ENCODE measurements at regions not wholly inside any gene's neighbourhood (a gene's known extent, or its start where the extent isn't known, plus 50 kb on each side); places are given as distances from the start of the nearest gene placed in this dataset.

DNA sequence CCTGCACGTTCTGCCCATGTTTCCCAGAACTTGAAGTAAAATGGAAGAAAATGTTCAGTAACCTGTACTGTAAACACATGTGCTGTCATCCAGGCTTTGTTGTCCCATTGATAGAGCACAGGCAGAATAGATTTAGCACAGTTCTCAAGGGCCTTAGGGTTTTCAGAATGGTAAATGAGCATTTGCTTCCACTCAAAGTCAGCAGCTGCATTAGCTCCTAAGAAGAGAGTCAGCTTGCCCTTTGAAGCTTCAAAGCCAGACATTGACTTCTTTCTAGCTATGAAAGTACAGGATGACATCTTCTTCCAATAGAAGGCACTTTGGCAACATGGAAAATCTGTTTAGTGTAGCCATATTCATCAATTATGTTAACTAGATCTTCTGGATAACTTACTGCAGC is 76.2 kb upstream of the TMEM108 start:
- Mint-ChIP-seq H3K36me3 (ENCODE audit: insufficient read depth) (no peaks in the 10 kb centered on the region), H3K9me3 (peaks cover 11% of the 10 kb centered on the region), H3K4me3 (no peak overlapping the region), H3K4me1 (no peaks in the 10 kb centered on the region), H3K27me3 (no peaks in the 10 kb centered on the region), H3K27ac (ENCODE audit: low read depth) (no peak overlapping the region)
- DNase-seq (ENCODE audit: low spot score in 2 of 2) (no peak), ATAC-seq (replicated peaks; ENCODE audit: extremely low read depth, poor library complexity, severe bottlenecking) (no peak)

DNA sequence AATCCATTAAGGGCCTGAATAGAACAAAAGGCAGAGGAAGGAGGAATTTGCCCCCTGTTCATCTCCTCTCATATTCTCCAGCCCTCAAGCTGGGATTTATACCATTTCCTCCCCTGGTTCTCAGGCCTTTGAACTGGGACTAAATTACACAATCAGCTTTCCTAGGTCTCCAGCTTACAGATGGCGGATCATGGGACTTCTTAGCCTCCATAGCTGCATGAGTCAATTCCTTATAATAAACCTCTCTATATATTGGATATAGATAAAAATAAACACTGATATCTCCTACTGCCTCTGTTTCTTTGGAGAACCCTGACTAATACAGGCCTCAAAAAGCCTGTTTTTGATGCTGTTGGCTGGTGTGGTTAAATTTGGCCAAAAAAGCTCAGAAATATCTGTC is 84.5 kb upstream of the TMEM108 start:
- ATAC-seq (replicated peaks; ENCODE audit: extremely low read depth, poor library complexity, severe bottlenecking) (no peak), DNase-seq (ENCODE audit: low spot score in 2 of 2) (no peak)
- peaks cover 5% of the 10 kb centered on the region for H3K9me3 Mint-ChIP-seq
- H3K27me3 Mint-ChIP-seq, result no peaks in the 10 kb centered on the region
- H3K27ac Mint-ChIP-seq (ENCODE audit: low read depth), result no peak overlapping the region
- no peaks in the 10 kb centered on the region for H3K4me1 Mint-ChIP-seq
- H3K36me3 Mint-ChIP-seq (ENCODE audit: insufficient read depth), result no peaks in the 10 kb centered on the region
- H3K4me3 Mint-ChIP-seq, result no peak overlapping the region

DNA sequence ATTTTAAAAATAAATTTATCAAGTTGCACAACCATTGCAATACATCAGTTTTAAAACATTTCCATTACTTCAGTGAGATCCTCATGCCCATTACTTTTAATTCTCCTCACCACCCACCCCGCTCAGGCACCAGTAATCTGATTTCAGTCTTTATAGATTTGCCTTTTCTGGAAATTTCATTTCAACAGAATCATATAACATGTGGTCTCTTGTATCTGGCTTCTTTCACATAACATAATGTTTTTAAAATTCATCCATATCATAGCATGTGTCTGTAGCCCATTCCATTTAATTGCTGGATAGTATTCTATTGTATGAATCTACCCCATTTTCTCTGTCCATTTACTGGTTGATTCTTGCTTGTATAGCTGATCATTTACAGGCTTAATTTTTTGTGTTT is 110.3 kb upstream of the TMEM108 start:
- ATAC-seq (replicated peaks; ENCODE audit: extremely low read depth, poor library complexity, severe bottlenecking), result no peak
- H3K36me3 Mint-ChIP-seq (ENCODE audit: insufficient read depth), result no peaks in the 10 kb centered on the region
- no peak overlapping the region for H3K27ac Mint-ChIP-seq (ENCODE audit: low read depth)
- DNase-seq (ENCODE audit: low spot score in 2 of 2), result no peak
- peaks cover 10% of the 10 kb centered on the region for H3K9me3 Mint-ChIP-seq
- no peaks in the 10 kb centered on the region for H3K27me3 Mint-ChIP-seq
- H3K4me1 Mint-ChIP-seq, result no peaks in the 10 kb centered on the region
- no peak overlapping the region for H3K4me3 Mint-ChIP-seq

DNA sequence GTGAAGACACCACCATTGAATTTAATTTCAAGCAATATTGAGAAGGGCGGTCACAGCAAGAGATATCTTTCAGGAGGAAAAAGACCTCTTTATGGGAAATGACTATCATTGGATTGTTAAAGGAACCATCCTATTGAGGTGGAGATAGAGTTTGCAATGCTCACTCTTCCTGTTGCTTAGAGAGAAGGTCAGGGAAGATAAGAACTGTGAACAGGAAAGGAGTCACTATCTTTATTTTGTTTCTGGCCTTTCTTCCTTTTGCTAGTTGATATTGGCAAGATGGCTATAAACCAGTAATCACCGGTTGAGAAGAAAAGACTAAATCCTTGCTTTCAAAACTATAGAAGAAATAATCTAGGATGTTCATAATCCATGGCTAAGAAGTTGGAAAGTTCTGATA is 112.1 kb upstream of the TMEM108 start:
- no peak overlapping the region for H3K4me3 Mint-ChIP-seq
- DNase-seq (ENCODE audit: low spot score in 2 of 2), result no peak
- no peaks in the 10 kb centered on the region for H3K4me1 Mint-ChIP-seq
- H3K36me3 Mint-ChIP-seq (ENCODE audit: insufficient read depth), result no peaks in the 10 kb centered on the region
- no peak for ATAC-seq (replicated peaks; ENCODE audit: extremely low read depth, poor library complexity, severe bottlenecking)
- peaks cover 11% of the 10 kb centered on the region for H3K9me3 Mint-ChIP-seq
- no peak overlapping the region for H3K27ac Mint-ChIP-seq (ENCODE audit: low read depth)
- H3K27me3 Mint-ChIP-seq, result no peaks in the 10 kb centered on the region

DNA sequence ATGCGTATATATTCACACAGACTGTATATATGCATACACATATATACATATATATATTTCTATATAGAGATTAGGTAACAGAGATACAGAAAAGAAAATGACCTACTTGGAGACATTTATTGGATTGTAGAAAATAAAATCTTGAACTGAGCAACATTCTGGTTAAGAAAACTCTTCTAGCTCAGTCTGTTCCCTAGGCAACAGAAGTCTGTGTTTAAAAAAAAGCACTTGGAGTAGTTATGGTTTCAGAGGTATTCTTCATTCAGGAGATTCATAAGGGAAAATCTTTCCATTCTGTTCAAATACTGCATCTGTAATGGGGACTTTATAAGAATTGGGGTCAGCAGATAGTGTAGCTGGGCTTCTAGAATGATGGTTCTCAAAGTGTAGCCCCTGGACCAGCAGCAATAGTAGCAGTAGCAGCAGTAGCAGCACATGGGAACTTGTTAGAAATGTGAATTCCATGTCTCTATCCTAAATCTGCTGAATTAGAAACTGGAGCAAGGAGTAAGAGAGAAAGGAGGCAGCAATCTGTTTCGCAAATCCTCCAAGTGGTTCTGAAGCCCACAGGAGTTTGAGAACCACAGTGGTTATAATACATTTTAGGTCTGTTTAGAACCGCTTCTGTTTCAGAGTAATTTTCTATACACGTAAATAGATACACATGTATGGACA is 112.8 kb upstream of the TMEM108 start:
- Mint-ChIP-seq H3K4me1 (no peaks in the 10 kb centered on the region), H3K4me3 (no peak overlapping the region), H3K9me3 (peaks cover 11% of the 10 kb centered on the region), H3K36me3 (ENCODE audit: insufficient read depth) (no peaks in the 10 kb centered on the region), H3K27ac (ENCODE audit: low read depth) (no peak overlapping the region), H3K27me3 (no peaks in the 10 kb centered on the region)
- DNase-seq (ENCODE audit: low spot score in 2 of 2) (no peak), ATAC-seq (replicated peaks; ENCODE audit: extremely low read depth, poor library complexity, severe bottlenecking) (no peak)

DNA sequence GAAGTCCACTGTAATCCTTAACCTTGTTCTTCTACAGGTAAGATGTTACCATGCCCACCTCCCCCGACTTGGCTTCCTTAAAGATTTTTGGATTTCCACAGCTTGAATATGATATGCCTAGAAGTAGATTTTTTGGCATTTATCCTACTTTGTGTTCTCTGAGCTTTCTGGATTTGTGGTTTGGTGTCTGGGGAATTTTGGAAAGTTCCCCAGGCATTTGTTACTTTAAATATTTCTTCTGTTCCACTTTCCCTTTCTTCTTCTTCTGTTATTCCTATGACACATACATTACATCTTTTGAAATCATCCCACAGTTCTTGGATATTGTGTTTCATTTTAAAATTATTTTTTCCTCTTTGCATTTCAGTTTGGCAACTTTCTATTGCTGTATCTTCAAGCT is 122.1 kb upstream of the TMEM108 start:
- Mint-ChIP-seq H3K4me3 (no peak overlapping the region), H3K27me3 (no peaks in the 10 kb centered on the region), H3K36me3 (ENCODE audit: insufficient read depth) (no peaks in the 10 kb centered on the region), H3K4me1 (no peaks in the 10 kb centered on the region), H3K27ac (ENCODE audit: low read depth) (no peak overlapping the region), H3K9me3 (peaks cover 4% of the 10 kb centered on the region)
- DNase-seq (ENCODE audit: low spot score in 2 of 2) (no peak), ATAC-seq (replicated peaks; ENCODE audit: extremely low read depth, poor library complexity, severe bottlenecking) (no peak)

DNA sequence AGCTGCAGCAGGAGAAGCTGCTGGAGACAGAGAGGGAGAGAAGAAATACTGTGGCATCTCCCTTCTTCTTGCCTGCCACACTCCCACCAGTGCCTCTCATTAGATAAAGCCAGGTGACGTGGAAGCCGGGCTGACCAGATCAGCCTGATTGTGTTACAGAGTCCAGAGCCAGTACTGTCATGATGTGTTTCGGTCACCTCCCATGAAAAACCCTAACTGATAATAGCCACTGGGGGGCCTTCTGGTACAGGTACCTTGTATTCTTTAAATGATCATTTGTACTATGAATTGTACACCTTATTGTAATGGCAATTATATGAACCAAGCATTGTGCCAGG is 125.8 kb upstream of the TMEM108 start:
- Mint-ChIP-seq H3K9me3 (peaks cover 4% of the 10 kb centered on the region), H3K27me3 (no peaks in the 10 kb centered on the region), H3K4me3 (no peak overlapping the region), H3K36me3 (ENCODE audit: insufficient read depth) (no peaks in the 10 kb centered on the region), H3K4me1 (no peaks in the 10 kb centered on the region), H3K27ac (ENCODE audit: low read depth) (no peak overlapping the region)
- no peak for DNase-seq (ENCODE audit: low spot score in 2 of 2)
- ATAC-seq (replicated peaks; ENCODE audit: extremely low read depth, poor library complexity, severe bottlenecking), result no peak

DNA sequence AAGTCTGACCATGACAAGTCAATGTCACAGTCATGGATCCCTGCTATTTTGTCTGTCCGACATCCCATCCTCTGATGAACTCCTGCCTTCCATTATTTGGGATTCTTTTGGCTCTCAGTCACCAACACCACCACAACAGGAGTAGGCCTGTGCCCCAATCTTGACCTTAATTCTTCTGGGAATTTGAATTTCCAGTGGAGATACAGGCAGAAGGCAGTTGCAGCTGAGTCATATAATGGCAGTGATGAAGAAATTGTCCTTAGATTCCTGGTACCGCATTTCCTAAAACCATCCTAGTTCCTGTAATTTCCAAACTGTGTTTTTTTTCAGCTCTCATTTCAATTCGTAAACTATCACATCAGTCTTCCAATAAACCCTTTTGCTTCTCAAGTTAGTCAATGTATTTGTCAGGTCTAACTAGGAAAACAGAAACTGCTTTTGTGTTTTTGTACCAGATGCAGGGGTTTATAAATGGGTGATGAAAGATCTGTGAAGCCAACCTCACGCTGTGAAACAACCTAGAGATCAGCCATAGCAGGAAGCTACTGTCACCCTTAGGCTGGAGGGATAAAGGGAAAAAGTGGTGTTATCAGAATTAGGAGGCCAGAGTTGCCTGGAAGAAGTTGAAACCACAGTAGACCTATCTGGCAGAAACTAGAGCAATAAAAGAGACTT is 126.3 kb upstream of the TMEM108 start:
- no peaks in the 10 kb centered on the region for H3K36me3 Mint-ChIP-seq (ENCODE audit: insufficient read depth)
- H3K4me3 Mint-ChIP-seq, result no peak overlapping the region
- H3K4me1 Mint-ChIP-seq, result no peaks in the 10 kb centered on the region
- no peaks in the 10 kb centered on the region for H3K27me3 Mint-ChIP-seq
- ATAC-seq (replicated peaks; ENCODE audit: extremely low read depth, poor library complexity, severe bottlenecking) (no peak), DNase-seq (ENCODE audit: low spot score in 2 of 2) (no peak)
- no peak overlapping the region for H3K27ac Mint-ChIP-seq (ENCODE audit: low read depth)
- H3K9me3 Mint-ChIP-seq, result peaks cover 4% of the 10 kb centered on the region

DNA sequence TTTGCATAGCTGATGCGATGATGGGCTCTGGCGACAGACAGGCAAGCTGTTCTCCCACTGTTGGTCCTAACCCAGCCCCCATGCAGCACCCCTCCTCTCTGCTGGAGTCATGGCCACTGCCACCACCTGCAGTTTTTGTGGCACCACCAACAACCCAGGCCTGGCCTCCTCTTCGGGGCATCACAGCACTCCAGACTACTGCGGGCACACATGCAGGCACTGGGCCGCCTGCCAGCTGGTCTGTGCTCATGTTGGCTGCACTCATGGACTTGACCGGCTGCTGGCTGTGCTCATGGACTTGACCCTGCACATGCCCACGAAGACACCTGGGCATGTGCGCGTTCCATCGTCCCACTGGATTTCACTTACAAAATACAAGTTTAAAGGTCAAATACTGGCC is 130.9 kb upstream of the TMEM108 start:
- no peak for ATAC-seq (replicated peaks; ENCODE audit: extremely low read depth, poor library complexity, severe bottlenecking)
- DNase-seq (ENCODE audit: low spot score in 2 of 2), result no peak
- Mint-ChIP-seq H3K4me3 (no peak overlapping the region), H3K27me3 (no peaks in the 10 kb centered on the region), H3K27ac (ENCODE audit: low read depth) (no peak overlapping the region), H3K4me1 (no peaks in the 10 kb centered on the region), H3K36me3 (ENCODE audit: insufficient read depth) (no peaks in the 10 kb centered on the region), H3K9me3 (peaks cover 4% of the 10 kb centered on the region)

DNA sequence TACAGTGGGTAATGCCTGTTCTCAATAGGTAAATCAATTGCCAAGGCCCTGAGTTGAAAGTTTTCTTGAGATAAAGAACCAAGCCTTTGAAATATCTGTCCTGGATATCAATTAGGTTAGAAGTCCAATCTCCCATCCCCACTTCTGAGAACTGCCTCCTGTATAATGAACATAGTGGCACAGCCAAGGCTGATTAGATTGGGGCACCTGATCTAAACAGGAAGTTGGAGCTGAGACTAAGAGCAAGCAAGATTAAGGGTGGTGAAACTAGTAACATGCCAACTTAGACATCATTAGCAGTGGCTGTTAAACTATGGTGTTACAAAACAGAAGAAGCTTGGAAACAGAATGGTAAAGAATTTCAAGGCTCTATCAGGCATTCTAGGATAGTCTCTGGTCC is 137.7 kb upstream of the TMEM108 start:
- no peaks in the 10 kb centered on the region for H3K36me3 Mint-ChIP-seq (ENCODE audit: insufficient read depth)

DNA sequence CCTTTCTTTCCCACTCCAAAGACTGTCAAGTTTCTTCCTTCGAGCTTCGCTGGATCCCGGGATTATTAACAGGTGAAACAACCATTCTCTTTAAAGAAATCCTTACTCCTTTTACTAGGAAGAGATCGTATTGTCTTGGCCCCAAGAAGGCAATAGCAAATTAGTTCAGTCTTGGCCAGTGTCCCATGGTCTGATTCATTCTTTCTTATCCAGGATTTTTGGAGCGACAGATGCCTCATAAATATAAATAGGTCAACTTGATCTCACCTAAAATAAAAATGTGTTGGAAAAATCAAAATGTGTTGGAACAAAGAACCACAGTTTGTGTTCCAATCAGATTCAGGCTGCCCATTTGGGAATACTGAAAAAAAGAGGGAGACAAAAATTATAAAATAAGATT is 140.1 kb upstream of the TMEM108 start:
- no peak overlapping the region for H3K4me3 Mint-ChIP-seq
- H3K27me3 Mint-ChIP-seq, result no peaks in the 10 kb centered on the region

More for the DNA sequence above, 137.7 kb upstream of the TMEM108 start:
- H3K27me3 Mint-ChIP-seq, result no peaks in the 10 kb centered on the region
- DNase-seq (ENCODE audit: low spot score in 2 of 2), result no peak
- no peaks in the 10 kb centered on the region for H3K9me3 Mint-ChIP-seq
- no peaks in the 10 kb centered on the region for H3K4me1 Mint-ChIP-seq
- no peak for ATAC-seq (replicated peaks; ENCODE audit: extremely low read depth, poor library complexity, severe bottlenecking)
- no peak overlapping the region for H3K4me3 Mint-ChIP-seq
- no peak overlapping the region for H3K27ac Mint-ChIP-seq (ENCODE audit: low read depth)

DNA sequence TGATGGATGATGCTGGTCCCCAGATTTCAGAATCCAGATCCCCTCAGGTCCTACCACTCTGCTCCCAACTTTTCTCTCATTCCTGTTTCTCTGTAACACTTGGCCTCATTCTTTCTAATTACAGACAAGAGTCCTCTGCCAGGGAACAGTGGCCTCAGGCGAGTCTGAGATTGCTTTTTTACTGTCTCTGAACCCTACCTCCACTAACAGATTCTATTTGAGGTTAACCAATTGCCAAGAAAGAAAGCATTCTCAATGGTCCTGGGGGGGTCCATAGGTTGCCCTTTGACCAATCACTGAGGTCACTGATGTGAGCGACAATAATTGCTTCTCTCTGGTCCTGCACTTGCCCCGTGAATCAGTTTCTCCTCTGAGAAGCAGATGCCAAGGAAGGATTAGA is 145.2 kb upstream of the TMEM108 start:
- no peaks in the 10 kb centered on the region for H3K9me3 Mint-ChIP-seq
- no peaks in the 10 kb centered on the region for H3K36me3 Mint-ChIP-seq (ENCODE audit: insufficient read depth)
- no peaks in the 10 kb centered on the region for H3K27me3 Mint-ChIP-seq
- H3K27ac Mint-ChIP-seq (ENCODE audit: low read depth), result no peak overlapping the region
- no peak for DNase-seq (ENCODE audit: low spot score in 2 of 2)
- no peaks in the 10 kb centered on the region for H3K4me1 Mint-ChIP-seq
- ATAC-seq (replicated peaks; ENCODE audit: extremely low read depth, poor library complexity, severe bottlenecking), result no peak
- no peak overlapping the region for H3K4me3 Mint-ChIP-seq

More for the DNA sequence above, 140.1 kb upstream of the TMEM108 start:
- H3K9me3 Mint-ChIP-seq, result no peaks in the 10 kb centered on the region
- H3K27ac Mint-ChIP-seq (ENCODE audit: low read depth), result no peak overlapping the region
- DNase-seq (ENCODE audit: low spot score in 2 of 2) (no peak), ATAC-seq (replicated peaks; ENCODE audit: extremely low read depth, poor library complexity, severe bottlenecking) (no peak)
- H3K4me1 Mint-ChIP-seq, result no peaks in the 10 kb centered on the region
- no peaks in the 10 kb centered on the region for H3K36me3 Mint-ChIP-seq (ENCODE audit: insufficient read depth)

DNA sequence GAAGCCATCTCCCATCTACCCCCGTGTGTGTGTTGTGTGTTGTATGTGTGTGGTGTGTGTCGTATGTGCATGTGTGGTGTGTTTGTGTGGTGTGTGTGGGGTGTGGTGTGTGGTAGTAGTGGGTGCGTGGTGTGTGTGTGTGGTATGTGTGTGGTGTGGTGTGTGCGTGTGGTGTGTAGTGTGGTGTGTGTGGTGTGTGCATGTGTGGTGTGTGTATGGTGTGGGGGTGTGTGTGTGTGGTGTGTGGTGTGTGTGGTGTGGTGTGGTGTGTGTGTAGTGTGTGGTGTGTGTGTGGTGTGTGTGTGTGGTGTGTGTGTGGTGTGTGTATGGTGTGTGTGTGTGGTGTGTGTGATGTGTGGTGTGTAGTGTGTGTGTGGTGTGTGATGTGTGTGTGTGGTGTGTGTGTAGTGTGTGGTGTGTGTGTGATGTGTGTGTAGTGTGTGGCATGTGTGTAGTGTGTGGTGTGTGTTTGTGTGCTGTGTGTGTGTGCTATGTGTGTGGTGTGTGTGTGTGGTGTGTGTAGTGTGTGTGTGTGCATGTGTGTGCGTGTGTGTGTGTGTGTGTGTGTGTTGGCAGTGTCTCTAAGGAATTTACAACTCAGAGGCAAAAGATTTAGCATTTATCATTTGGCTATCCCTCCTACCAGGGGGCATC is 156.3 kb upstream of the TMEM108 start:
- ATAC-seq (replicated peaks; ENCODE audit: extremely low read depth, poor library complexity, severe bottlenecking) (no peak), DNase-seq (ENCODE audit: low spot score in 2 of 2) (no peak)
- Mint-ChIP-seq H3K27me3 (peaks cover 10% of the 10 kb centered on the region), H3K4me1 (no peaks in the 10 kb centered on the region), H3K4me3 (no peak overlapping the region), H3K27ac (ENCODE audit: low read depth) (no peak overlapping the region), H3K9me3 (peaks cover 10% of the 10 kb centered on the region), H3K36me3 (ENCODE audit: insufficient read depth) (no peaks in the 10 kb centered on the region)
